CD4-positive, alpha-beta T cell (primary cell): ENCODE measurements at regions not wholly inside any gene's neighbourhood (a gene's known extent, or its start where the extent isn't known, plus 50 kb on each side); places are given as distances from the start of the nearest gene placed in this dataset.

Experiments used
- ATAC-seq: fragments of 200-7000 bp; cut with Tn5 transposase; one replicate; pipeline ENCODE4 v1.10.0; 2022; ENCODE audit warnings: mild to moderate bottlenecking; ENCODE audit not compliant: poor library complexity
- CTCF ChIA-PET: fragments of 350-600 bp; sonication (Branson Sonifier 250); formaldehyde crosslinking; loops from one replicate; lab custom pipeline; 2021; ENCODE audit warnings: antibody characterized with exemption, inconsistent platforms; lab: Charles Lee
- POLR2A ChIA-PET: fragments of 350-600 bp; sonication (Branson Sonifier 250); formaldehyde crosslinking; loops from one replicate; lab custom pipeline; 2021; ENCODE audit warnings: antibody characterized with exemption, inconsistent platforms; lab: Charles Lee
- DNase-seq, 14 experiments: peaks; one replicate each; pipeline ENCODE4 v3.0.0-alpha.2; 2013 to 2020; ENCODE audit warnings: mixed read lengths in 2 of 14
- H3K27ac ChIP-seq, 2 donors: one replicate each; pipeline versions ENCODE4 v1.5.1 to v1.7.0; 2013; ENCODE audit warnings: low read length in 2 of 2, low read depth in 1 of 2, mild to moderate bottlenecking in 1 of 2
- H3K27me3 ChIP-seq, 2 experiments: 1 replicate in 1 of 2; 2 replicates in 1 of 2; pipeline versions ENCODE4 v1.6.1 to v1.7.0; 2013; ENCODE audit warnings: low read length in 2 of 2, control low read depth in 1 of 2, mild to moderate bottlenecking in 1 of 2, moderate library complexity in 1 of 2; ENCODE audit not compliant: insufficient read depth in 2 of 2, control insufficient read depth in 1 of 2
- H3K36me3 ChIP-seq: one replicate; pipeline ENCODE4 v1.6.1; 2013; ENCODE audit warnings: low read length, control low read depth; ENCODE audit not compliant: insufficient read depth
- H3K4me1 ChIP-seq: one replicate; pipeline ENCODE4 v1.6.1; 2013; ENCODE audit warnings: low read length, control low read depth; ENCODE audit not compliant: insufficient read depth
- H3K4me3 ChIP-seq: one replicate; pipeline ENCODE4 v1.5.1; 2013; ENCODE audit warnings: mild to moderate bottlenecking, low read length, moderate library complexity
- H3K9me3 ChIP-seq, 2 experiments: 1 replicate in 1 of 2; 2 replicates in 1 of 2; pipeline versions ENCODE4 v1.6.1 to v1.7.0; 2013; ENCODE audit warnings: low read length in 2 of 2, mild to moderate bottlenecking in 2 of 2, control low read depth in 1 of 2, moderate library complexity in 1 of 2; ENCODE audit not compliant: control insufficient read depth in 1 of 2, insufficient read depth in 1 of 2
- H3K27ac Mint-ChIP-seq: one replicate; pipeline ENCODE4 v1.8.0; 2020; ENCODE audit warnings: mixed read lengths
- H3K27me3 Mint-ChIP-seq: one replicate; pipeline ENCODE4 v1.8.0; 2021; ENCODE audit warnings: mixed read lengths
- H3K36me3 Mint-ChIP-seq: one replicate; pipeline ENCODE4 v1.8.0; 2021; ENCODE audit warnings: low read depth, mixed read lengths
- H3K4me1 Mint-ChIP-seq: one replicate; pipeline ENCODE4 v1.8.0; 2021; ENCODE audit warnings: low read depth, mixed read lengths
- H3K4me3 Mint-ChIP-seq: one replicate; pipeline ENCODE4 v1.8.0; 2020; ENCODE audit warnings: mild to moderate bottlenecking, mixed read lengths
- H3K9me3 Mint-ChIP-seq: one replicate; pipeline ENCODE4 v1.8.0; 2020; ENCODE audit warnings: mixed read lengths
- intact Hi-C, 2 experiments: fragments of 100-400 bp; cut with DNase I in 1 of 2; cut with micrococcal nuclease in 1 of 2; formaldehyde crosslinking; loops; one replicate each; pipeline versions ENCODE4 v1.15.1 to v1.9.0; 2023 to 2025; cut with DNase I, micrococcal nuclease
- TF ChIP-seq, protein P1 (sequence below): fragments of 200-600 bp; IDR thresholded peaks from one replicate; pipeline ENCODE4 v1.8.0; 2022; ENCODE audit warnings: antibody characterized with exemption, mild to moderate bottlenecking

DNA sequence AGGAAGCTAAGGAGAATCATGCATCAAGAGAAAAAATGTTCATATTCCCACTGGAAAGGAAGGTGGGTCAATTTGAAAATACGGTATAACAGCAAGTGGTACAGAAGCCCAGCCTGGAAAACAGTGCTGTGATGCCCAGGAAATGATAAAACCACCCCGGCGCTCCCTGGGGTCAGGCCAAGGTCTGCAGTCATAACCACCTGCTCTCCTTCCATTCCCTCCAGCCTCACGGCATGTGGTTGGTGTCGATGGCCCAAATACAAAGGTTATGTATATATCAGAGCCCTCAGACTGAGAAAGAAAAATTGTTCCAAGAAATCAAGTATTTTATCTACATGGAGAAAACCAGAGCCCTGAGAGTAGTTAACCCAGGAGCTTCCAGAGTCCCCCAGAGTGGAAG, 208.1 kb upstream of the CDYL start:
- Histone ChIP-seq H3K27me3 (no peaks in the 10 kb centered on the region), H3K27ac (no peak overlapping the region), H3K4me1 (no peaks in the 10 kb centered on the region), H3K4me3 (no peak overlapping the region), H3K36me3 (no peaks in the 10 kb centered on the region), H3K9me3 (peaks cover 10 to 11% of the 10 kb centered on the region in 2 experiments)
- Mint-ChIP-seq H3K27me3 (peaks cover 6% of the 10 kb centered on the region), H3K27ac (no peak overlapping the region), H3K4me1 (no peaks in the 10 kb centered on the region), H3K4me3 (no peak overlapping the region), H3K9me3 (peaks cover 3% of the 10 kb centered on the region), H3K36me3 (no peaks in the 10 kb centered on the region)
- intact Hi-C loops = no loop called here
- DNase-seq (no peak), ATAC-seq (no peak)
- ChIA-PET CTCF (no interaction called here), POLR2A (no interaction called here)
- TF ChIP-seq, protein P1, sequence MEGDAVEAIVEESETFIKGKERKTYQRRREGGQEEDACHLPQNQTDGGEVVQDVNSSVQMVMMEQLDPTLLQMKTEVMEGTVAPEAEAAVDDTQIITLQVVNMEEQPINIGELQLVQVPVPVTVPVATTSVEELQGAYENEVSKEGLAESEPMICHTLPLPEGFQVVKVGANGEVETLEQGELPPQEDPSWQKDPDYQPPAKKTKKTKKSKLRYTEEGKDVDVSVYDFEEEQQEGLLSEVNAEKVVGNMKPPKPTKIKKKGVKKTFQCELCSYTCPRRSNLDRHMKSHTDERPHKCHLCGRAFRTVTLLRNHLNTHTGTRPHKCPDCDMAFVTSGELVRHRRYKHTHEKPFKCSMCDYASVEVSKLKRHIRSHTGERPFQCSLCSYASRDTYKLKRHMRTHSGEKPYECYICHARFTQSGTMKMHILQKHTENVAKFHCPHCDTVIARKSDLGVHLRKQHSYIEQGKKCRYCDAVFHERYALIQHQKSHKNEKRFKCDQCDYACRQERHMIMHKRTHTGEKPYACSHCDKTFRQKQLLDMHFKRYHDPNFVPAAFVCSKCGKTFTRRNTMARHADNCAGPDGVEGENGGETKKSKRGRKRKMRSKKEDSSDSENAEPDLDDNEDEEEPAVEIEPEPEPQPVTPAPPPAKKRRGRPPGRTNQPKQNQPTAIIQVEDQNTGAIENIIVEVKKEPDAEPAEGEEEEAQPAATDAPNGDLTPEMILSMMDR = no peak

DNA sequence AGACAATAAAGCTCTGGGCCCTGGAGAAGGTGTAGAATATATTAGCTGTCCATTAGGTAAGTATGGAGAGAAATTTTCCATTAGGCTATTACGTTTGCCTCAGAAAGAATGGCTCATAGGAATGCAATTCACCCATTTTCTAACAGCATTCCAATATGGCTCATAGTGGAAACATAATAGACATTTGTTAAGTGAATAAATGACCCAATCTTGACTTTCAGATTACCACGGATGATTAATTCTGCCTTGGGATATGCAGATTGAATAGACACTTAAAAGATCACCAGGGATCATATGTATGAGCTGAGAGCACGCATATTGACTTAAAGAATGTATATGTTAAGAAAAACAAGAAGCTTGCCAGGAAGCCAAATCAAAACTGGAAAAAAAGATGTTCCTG, 209.1 kb upstream of the CDYL start:
- no peak overlapping the region for H3K4me3 ChIP-seq
- H3K27me3 ChIP-seq = no peaks in the 10 kb centered on the region
- Mint-ChIP-seq H3K4me3 (no peak overlapping the region), H3K9me3 (peaks cover 3% of the 10 kb centered on the region), H3K36me3 (no peaks in the 10 kb centered on the region), H3K4me1 (no peaks in the 10 kb centered on the region), H3K27ac (no peak overlapping the region), H3K27me3 (peaks cover 8% of the 10 kb centered on the region)
- ATAC-seq (no peak), DNase-seq (no peak)
- H3K9me3 ChIP-seq = peaks cover 10% of the 10 kb centered on the region in 2 experiments
- intact Hi-C loops = no loop called here
- no peak overlapping the region for H3K27ac ChIP-seq
- CTCF ChIA-PET = no interaction called here
- POLR2A ChIA-PET = no interaction called here
- no peaks in the 10 kb centered on the region for H3K4me1 ChIP-seq
- TF ChIP-seq, protein P1 = no peak
- no peaks in the 10 kb centered on the region for H3K36me3 ChIP-seq

DNA sequence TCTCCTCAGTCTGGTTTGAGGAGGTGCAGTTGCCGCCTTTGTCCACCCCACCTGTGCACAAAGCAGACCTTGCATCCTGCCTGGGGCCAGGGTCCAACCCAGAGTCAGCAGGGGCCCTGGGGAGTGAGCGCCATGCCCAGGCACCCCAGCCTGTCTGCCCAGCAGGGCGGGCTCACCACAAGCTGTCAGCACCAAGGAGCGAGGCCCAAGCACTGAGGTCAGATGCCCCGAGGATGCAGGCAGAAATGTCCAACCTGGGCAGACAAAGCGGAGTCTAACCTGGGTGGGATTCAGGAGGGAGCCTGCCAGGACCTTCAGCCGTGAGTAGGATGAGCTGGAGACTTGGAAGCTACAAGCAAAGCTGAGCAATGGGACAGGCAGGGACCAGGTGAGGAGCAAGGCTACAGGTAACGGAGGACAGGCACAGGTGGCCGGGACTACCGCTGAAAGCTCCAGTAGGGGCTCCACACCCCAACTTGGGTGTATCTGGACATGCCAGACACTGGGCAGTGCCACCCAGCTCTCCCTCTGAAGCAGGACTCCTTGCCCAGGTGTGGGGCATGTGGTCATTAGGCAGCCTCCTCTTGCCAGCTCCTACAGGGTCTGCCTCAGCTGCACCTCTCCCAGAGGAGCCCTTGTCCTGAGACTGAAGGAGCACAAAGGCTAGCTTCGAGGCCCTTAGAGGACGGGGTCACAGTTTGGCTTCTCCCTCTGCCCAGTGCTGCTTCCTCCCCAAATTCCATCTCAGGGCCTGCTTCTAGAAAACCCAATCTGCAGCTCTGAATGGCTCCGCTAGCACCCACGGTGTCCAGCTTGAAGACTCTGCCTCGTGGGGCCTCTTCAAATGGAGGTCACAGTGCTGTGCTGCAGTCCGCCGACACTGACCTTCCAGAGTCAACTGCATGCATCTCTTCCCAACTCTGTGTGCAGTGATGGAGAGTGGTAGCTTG, 210.6 kb upstream of the CDYL start:
- POLR2A ChIA-PET = no interaction called here
- CTCF ChIA-PET = no interaction called here
- DNase-seq (no peak), ATAC-seq (no peak)
- Histone ChIP-seq H3K9me3 (peaks cover 0 to 7% of the 10 kb centered on the region in 2 experiments), H3K27ac (no peak overlapping the region), H3K4me1 (no peaks in the 10 kb centered on the region), H3K36me3 (no peaks in the 10 kb centered on the region), H3K4me3 (no peak overlapping the region), H3K27me3 (no peaks in the 10 kb centered on the region)
- H3K4me1 Mint-ChIP-seq = no peaks in the 10 kb centered on the region
- no peak overlapping the region for H3K27ac Mint-ChIP-seq
- no peaks in the 10 kb centered on the region for H3K9me3 Mint-ChIP-seq
- intact Hi-C loops = no loop called here
- TF ChIP-seq, protein P1 = no peak
- no peak overlapping the region for H3K4me3 Mint-ChIP-seq
- peaks cover 8% of the 10 kb centered on the region for H3K27me3 Mint-ChIP-seq
- H3K36me3 Mint-ChIP-seq = no peaks in the 10 kb centered on the region
